ENCODE measurements at regions not wholly inside any gene's neighbourhood (a gene's known extent, or its start where the extent isn't known, plus 50 kb on each side); places are given as distances from the start of the nearest gene placed in this dataset.

DNA sequence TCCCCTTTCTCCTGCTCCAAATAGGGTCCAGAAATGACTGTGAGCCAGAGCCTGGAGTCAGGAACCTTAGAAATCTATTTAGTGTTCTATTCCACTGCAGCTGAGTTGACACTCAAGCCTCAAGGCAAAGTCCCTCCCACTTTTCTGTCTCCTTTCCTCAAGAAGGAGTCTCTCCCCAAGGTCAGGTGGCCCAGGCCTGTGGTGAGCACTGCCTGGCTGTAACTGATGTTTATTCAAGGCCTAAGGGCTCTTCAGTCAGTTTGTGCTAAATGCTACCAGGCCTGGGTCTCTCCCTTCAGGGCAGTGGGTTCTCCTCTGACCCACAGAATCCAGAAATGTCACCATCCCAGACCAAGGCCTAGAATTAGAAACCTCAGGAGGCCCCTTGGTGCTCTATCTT is 1042.9 kb upstream of the EPHA7 start:
- Mint-ChIP-seq H3K36me3 (ENCODE audit: low read depth, unreplicated experiment) (no peaks in the 10 kb centered on the region), H3K4me1 (ENCODE audit: low read depth, unreplicated experiment) (no peaks in the 10 kb centered on the region), H3K27me3 (ENCODE audit: low read depth, unreplicated experiment) (no peaks in the 10 kb centered on the region), H3K9me3 (ENCODE audit: unreplicated experiment) (no peaks in the 10 kb centered on the region), H3K27ac (ENCODE audit: unreplicated experiment) (no peak overlapping the region), H3K4me3 (ENCODE audit: unreplicated experiment) (no peak overlapping the region)
- Histone ChIP-seq H3K4me3 (ENCODE audit: insufficient read depth, low read depth, low read length) (no peak overlapping the region), H3K9ac (ENCODE audit: low read length) (no peak overlapping the region), H3K36me3 (ENCODE audit: insufficient read depth, low read length) (no peaks in the 10 kb centered on the region), H3K27me3 (ENCODE audit: insufficient read depth, low read length) (no peaks in the 10 kb centered on the region), H2AFZ (ENCODE audit: low read depth, low read length) (no peak overlapping the region), H3K4me2 (ENCODE audit: low read length) (no peak overlapping the region), H3K79me2 (ENCODE audit: insufficient read depth, low read length) (no peaks in the 10 kb centered on the region), H3K27ac (ENCODE audit: low read depth, low read length) (no peak overlapping the region), H3K9me3 (ENCODE audit: insufficient read depth, low read depth, low read length) (no peaks in the 10 kb centered on the region), H3K4me1 (ENCODE audit: insufficient read depth, low read length) (no peaks in the 10 kb centered on the region), H4K20me1 (ENCODE audit: insufficient read depth, low read length) (no peaks in the 10 kb centered on the region)
- DNase-seq (ENCODE audit: low read depth) (no peak), FAIRE-seq (no peak)
- TF ChIP-seq EZH2 (IDR thresholded peaks at IDR 0.05; ENCODE audit: insufficient read depth, low read length) = no peak

DNA sequence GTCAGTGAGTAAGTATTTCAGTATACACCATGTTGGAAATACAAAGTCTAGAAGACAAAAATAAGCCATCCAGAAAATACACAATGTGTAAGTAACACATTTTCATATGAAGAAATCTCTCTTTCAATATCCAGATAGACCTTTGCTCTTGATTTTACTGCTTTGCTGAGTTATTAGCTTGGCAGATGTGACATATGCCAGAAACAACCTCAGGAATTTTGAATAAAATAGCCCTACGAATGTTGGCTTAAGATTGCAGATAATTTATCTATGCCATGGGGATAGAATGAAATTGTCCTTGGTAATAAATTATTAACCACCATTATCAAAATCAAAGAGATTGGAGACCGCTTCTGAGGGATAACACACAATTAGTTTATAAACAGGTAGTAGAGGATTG is 1036.9 kb upstream of the EPHA7 start:
- no peaks in the 10 kb centered on the region for H3K4me1 ChIP-seq (ENCODE audit: insufficient read depth, low read length)

DNA sequence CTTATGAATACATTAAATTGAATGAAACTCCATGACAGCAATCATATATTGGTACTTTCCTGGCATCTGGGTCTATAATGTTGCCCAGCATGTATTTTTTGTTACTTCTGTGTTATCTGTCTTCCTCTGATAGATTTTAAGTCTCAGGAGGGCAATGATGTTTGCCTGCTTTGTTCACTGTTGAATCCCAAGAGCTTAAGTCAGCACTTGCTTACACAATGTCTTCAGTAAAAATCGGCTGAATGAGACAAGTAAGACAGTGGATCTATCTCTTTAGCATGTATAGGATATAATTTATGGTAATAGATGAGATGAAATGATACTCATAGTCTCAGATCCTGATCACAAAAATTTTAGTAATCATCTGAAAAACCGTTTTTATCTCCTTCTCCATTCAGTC is 1034.9 kb upstream of the EPHA7 start:
- H3K36me3 Mint-ChIP-seq (ENCODE audit: low read depth, unreplicated experiment) = no peaks in the 10 kb centered on the region
- Histone ChIP-seq H3K9me3 (ENCODE audit: insufficient read depth, low read depth, low read length) (no peaks in the 10 kb centered on the region), H4K20me1 (ENCODE audit: insufficient read depth, low read length) (no peaks in the 10 kb centered on the region), H3K36me3 (ENCODE audit: insufficient read depth, low read length) (no peaks in the 10 kb centered on the region), H3K27ac (ENCODE audit: low read depth, low read length) (no peak overlapping the region), H3K4me1 (ENCODE audit: insufficient read depth, low read length) (no peaks in the 10 kb centered on the region), H3K9ac (ENCODE audit: low read length) (no peak overlapping the region), H3K27me3 (ENCODE audit: insufficient read depth, low read length) (no peaks in the 10 kb centered on the region), H3K4me2 (ENCODE audit: low read length) (no peak overlapping the region), H3K4me3 (ENCODE audit: insufficient read depth, low read depth, low read length) (no peak overlapping the region), H3K79me2 (ENCODE audit: insufficient read depth, low read length) (no peaks in the 10 kb centered on the region), H2AFZ (ENCODE audit: low read depth, low read length) (no peak overlapping the region)
- DNase-seq (ENCODE audit: low read depth) = no peak
- no peaks in the 10 kb centered on the region for H3K27me3 Mint-ChIP-seq (ENCODE audit: low read depth, unreplicated experiment)
- no peak for FAIRE-seq
- no peak overlapping the region for H3K27ac Mint-ChIP-seq (ENCODE audit: unreplicated experiment)
- H3K4me3 Mint-ChIP-seq (ENCODE audit: unreplicated experiment) = no peak overlapping the region
- no peak for TF ChIP-seq EZH2 (IDR thresholded peaks at IDR 0.05; ENCODE audit: insufficient read depth, low read length)
- TF ChIP-seq, protein P1, sequence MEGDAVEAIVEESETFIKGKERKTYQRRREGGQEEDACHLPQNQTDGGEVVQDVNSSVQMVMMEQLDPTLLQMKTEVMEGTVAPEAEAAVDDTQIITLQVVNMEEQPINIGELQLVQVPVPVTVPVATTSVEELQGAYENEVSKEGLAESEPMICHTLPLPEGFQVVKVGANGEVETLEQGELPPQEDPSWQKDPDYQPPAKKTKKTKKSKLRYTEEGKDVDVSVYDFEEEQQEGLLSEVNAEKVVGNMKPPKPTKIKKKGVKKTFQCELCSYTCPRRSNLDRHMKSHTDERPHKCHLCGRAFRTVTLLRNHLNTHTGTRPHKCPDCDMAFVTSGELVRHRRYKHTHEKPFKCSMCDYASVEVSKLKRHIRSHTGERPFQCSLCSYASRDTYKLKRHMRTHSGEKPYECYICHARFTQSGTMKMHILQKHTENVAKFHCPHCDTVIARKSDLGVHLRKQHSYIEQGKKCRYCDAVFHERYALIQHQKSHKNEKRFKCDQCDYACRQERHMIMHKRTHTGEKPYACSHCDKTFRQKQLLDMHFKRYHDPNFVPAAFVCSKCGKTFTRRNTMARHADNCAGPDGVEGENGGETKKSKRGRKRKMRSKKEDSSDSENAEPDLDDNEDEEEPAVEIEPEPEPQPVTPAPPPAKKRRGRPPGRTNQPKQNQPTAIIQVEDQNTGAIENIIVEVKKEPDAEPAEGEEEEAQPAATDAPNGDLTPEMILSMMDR (IDR thresholded peaks at IDR 0.05; ENCODE audit: insufficient read depth, low read depth, low read length) = no peak
- H3K4me1 Mint-ChIP-seq (ENCODE audit: low read depth, unreplicated experiment) = no peaks in the 10 kb centered on the region
- no peaks in the 10 kb centered on the region for H3K9me3 Mint-ChIP-seq (ENCODE audit: unreplicated experiment)

More for the DNA sequence above, 1036.9 kb upstream of the EPHA7 start:
- Histone ChIP-seq H3K9ac (ENCODE audit: low read length) (no peak overlapping the region), H2AFZ (ENCODE audit: low read depth, low read length) (no peak overlapping the region), H3K79me2 (ENCODE audit: insufficient read depth, low read length) (no peaks in the 10 kb centered on the region), H3K36me3 (ENCODE audit: insufficient read depth, low read length) (no peaks in the 10 kb centered on the region), H3K4me3 (ENCODE audit: insufficient read depth, low read depth, low read length) (no peak overlapping the region), H4K20me1 (ENCODE audit: insufficient read depth, low read length) (no peaks in the 10 kb centered on the region), H3K9me3 (ENCODE audit: insufficient read depth, low read depth, low read length) (no peaks in the 10 kb centered on the region), H3K4me2 (ENCODE audit: low read length) (no peak overlapping the region), H3K27me3 (ENCODE audit: insufficient read depth, low read length) (no peaks in the 10 kb centered on the region), H3K27ac (ENCODE audit: low read depth, low read length) (no peak overlapping the region)
- TF ChIP-seq EZH2 (IDR thresholded peaks at IDR 0.05; ENCODE audit: insufficient read depth, low read length) = no peak
- TF ChIP-seq, protein P1 (IDR thresholded peaks at IDR 0.05; ENCODE audit: insufficient read depth, low read depth, low read length) = no peak
- no peaks in the 10 kb centered on the region for H3K4me1 Mint-ChIP-seq (ENCODE audit: low read depth, unreplicated experiment)
- H3K36me3 Mint-ChIP-seq (ENCODE audit: low read depth, unreplicated experiment) = no peaks in the 10 kb centered on the region
- no peak overlapping the region for H3K27ac Mint-ChIP-seq (ENCODE audit: unreplicated experiment)
- DNase-seq (ENCODE audit: low read depth) (no peak), FAIRE-seq (no peak)
- no peak overlapping the region for H3K4me3 Mint-ChIP-seq (ENCODE audit: unreplicated experiment)
- no peaks in the 10 kb centered on the region for H3K27me3 Mint-ChIP-seq (ENCODE audit: low read depth, unreplicated experiment)
- H3K9me3 Mint-ChIP-seq (ENCODE audit: unreplicated experiment) = no peaks in the 10 kb centered on the region

Data from astrocyte (in vitro differentiated cells and primary cell).